Uterus (tissue), 2 donors: ENCODE measurements at regions not wholly inside any gene's neighbourhood (a gene's known extent, or its start where the extent isn't known, plus 50 kb on each side); places are given as distances from the start of the nearest gene placed in this dataset.

Source experiments
- CTCF ChIP-seq, 4 experiments: fragments of 200-600 bp in 2 of 4; fragments of 450-650 bp in 2 of 4; sonication (generic) in 2 of 4; IDR thresholded peaks; one replicate each; pipeline ENCODE4 v1.5.1; 2016 to 2019; ENCODE audit warnings: antibody characterized with exemption in 4 of 4, mild to moderate bottlenecking in 2 of 4, moderate library complexity in 1 of 4
- POLR2A ChIP-seq, 2 donors: fragments of 450-650 bp; IDR thresholded peaks; one replicate each; pipeline ENCODE4 v1.6.1; 2016; ENCODE audit warnings: antibody characterized with exemption in 2 of 2, mild to moderate bottlenecking in 1 of 2, moderate library complexity in 1 of 2

- no peak for TF ChIP-seq CTCF (IDR thresholded peaks at IDR 0.05)
- TF ChIP-seq POLR2A (IDR thresholded peaks at IDR 0.05), result no peak
These were observed 239.6 kb upstream of the FOXF1 start for GRCh38 chr16:86270696-86271095.
